ENCODE measurements at regions not wholly inside any gene's neighbourhood (a gene's known extent, or its start where the extent isn't known, plus 50 kb on each side); places are given as distances from the start of the nearest gene placed in this dataset.

DNA sequence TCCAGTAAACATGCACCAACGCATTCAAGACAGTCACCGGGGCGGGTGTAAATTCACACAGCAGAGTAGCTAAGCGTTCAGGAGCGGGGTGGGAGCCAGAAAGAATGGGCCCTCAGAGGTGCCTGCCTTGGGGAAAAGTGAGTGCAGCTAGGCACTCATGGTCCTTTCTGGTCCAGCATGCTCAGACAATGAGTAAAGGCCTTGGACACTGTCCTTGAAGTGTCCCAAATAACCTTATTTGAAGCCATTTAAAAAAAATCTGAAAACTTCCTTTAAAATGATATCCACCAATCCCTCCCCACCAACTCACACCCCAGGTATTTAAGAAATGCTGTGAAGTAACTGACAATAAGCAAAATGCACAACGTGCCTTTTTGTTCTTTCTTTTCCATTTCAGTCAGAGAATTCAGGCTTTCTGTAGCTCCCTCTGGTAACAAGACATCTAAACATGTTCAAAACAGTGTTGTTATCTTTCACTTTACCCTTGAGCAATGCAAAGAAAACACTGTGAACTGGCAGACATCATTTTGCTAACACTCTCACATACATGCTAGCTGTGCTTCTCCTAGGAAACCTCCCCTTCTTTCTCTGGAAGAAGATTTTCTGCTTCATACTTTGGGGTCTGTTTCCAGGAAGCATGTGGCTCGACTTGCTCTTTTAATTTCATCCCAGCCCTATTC lies 445.1 kb upstream of the SPRED2 start:
- TF ChIP-seq, protein P1, sequence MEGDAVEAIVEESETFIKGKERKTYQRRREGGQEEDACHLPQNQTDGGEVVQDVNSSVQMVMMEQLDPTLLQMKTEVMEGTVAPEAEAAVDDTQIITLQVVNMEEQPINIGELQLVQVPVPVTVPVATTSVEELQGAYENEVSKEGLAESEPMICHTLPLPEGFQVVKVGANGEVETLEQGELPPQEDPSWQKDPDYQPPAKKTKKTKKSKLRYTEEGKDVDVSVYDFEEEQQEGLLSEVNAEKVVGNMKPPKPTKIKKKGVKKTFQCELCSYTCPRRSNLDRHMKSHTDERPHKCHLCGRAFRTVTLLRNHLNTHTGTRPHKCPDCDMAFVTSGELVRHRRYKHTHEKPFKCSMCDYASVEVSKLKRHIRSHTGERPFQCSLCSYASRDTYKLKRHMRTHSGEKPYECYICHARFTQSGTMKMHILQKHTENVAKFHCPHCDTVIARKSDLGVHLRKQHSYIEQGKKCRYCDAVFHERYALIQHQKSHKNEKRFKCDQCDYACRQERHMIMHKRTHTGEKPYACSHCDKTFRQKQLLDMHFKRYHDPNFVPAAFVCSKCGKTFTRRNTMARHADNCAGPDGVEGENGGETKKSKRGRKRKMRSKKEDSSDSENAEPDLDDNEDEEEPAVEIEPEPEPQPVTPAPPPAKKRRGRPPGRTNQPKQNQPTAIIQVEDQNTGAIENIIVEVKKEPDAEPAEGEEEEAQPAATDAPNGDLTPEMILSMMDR (IDR thresholded peaks at IDR 0.05; ENCODE audit: poor library complexity) = no peak
- no peak for TF ChIP-seq EZH2 (IDR thresholded peaks at IDR 0.05; ENCODE audit: borderline replicate concordance)
